Colonic mucosa (tissue), 4 donors: ENCODE measurements at regions not wholly inside any gene's neighbourhood (a gene's known extent, or its start where the extent isn't known, plus 50 kb on each side); places are given as distances from the start of the nearest gene placed in this dataset.
A peak's percentile ranks its signal among the peaks of the same experiment; 100 is the strongest.

Experiments used
- DNase-seq: peaks from one replicate; pipeline ENCODE4 v3.0.0-alpha.2; 2020
- H3K27ac ChIP-seq: fragments of 200-600 bp; one replicate; pipeline ENCODE4 v1.8.0; 2021
- H3K27me3 ChIP-seq: fragments of 200-600 bp; one replicate; pipeline ENCODE4 v1.8.0; 2021
- H3K36me3 ChIP-seq: fragments of 200-600 bp; one replicate; pipeline ENCODE4 v1.8.0; 2021
- H3K4me1 ChIP-seq: fragments of 200-600 bp; one replicate; pipeline ENCODE4 v1.8.0; 2021; ENCODE audit warnings: mild to moderate bottlenecking
- H3K4me3 ChIP-seq: fragments of 200-600 bp; one replicate; pipeline ENCODE4 v1.8.0; 2021
- H3K9ac ChIP-seq, 2 donors: one replicate each; pipeline ENCODE4 v1.7.0; 2013; ENCODE audit warnings: control low read depth in 2 of 2, low read depth in 2 of 2, low read length in 2 of 2
- H3K9me3 ChIP-seq: fragments of 200-600 bp; one replicate; pipeline ENCODE4 v1.8.0; 2021
- CTCF ChIP-seq: fragments of 200-600 bp; IDR thresholded peaks from one replicate; pipeline ENCODE4 v1.8.0; 2022; ENCODE audit warnings: antibody characterized with exemption, mild to moderate bottlenecking
- intact Hi-C: fragments of 100-400 bp; cut with DNase I; formaldehyde crosslinking; loops from one replicate; pipeline ENCODE4 v1.14.1; 2022
- donor health status: healthy.
- donor health status: DM: no; HTN: no; CAD: no.
- donor health status: DM: no; HTN: no; CAD: no.

- H3K4me3 ChIP-seq = no peak overlapping the region
- H3K36me3 ChIP-seq = no peaks in the 10 kb centered on the region
- TF ChIP-seq CTCF = no peak
- no peaks in the 10 kb centered on the region for H3K9me3 ChIP-seq
- no peak for DNase-seq
- H3K4me1 ChIP-seq = no peaks in the 10 kb centered on the region
- no peak overlapping the region for H3K9ac ChIP-seq
- intact Hi-C loops = no loop called here
- no peak overlapping the region for H3K27ac ChIP-seq
- no peaks in the 10 kb centered on the region for H3K27me3 ChIP-seq
Observed at GRCh38 chr12:115726691-115727090, 550.8 kb downstream of the MED13L start.

GRCh38 chr12:115722181-115722580 is 555.3 kb downstream of the MED13L start:
- Histone ChIP-seq H3K27me3 (no peaks in the 10 kb centered on the region), H3K9me3 (no peaks in the 10 kb centered on the region), H3K9ac (no peak overlapping the region), H3K36me3 (no peaks in the 10 kb centered on the region), H3K4me3 (no peak overlapping the region), H3K4me1 (no peaks in the 10 kb centered on the region), H3K27ac (no peak overlapping the region)
- TF ChIP-seq CTCF = no peak
- intact Hi-C loops = no loop called here
- peak; percentile 40 for DNase-seq

- no peak overlapping the region for H3K4me3 ChIP-seq
- no peak overlapping the region for H3K27ac ChIP-seq
- intact Hi-C loops = no loop called here
- no peaks in the 10 kb centered on the region for H3K9me3 ChIP-seq
- H3K4me1 ChIP-seq = no peaks in the 10 kb centered on the region
- no peak overlapping the region for H3K9ac ChIP-seq
- no peaks in the 10 kb centered on the region for H3K27me3 ChIP-seq
- no peak for DNase-seq
- TF ChIP-seq CTCF = no peak
- no peaks in the 10 kb centered on the region for H3K36me3 ChIP-seq
Observed at GRCh38 chr12:115716551-115716950, 560.9 kb downstream of the MED13L start.

GRCh38 chr12:115712676-115713075 is 564.8 kb downstream of the MED13L start:
- peak; percentile 28 for DNase-seq
- H3K27me3 ChIP-seq = no peaks in the 10 kb centered on the region
- intact Hi-C loops = no loop called here
- H3K4me3 ChIP-seq = no peak overlapping the region
- H3K36me3 ChIP-seq = no peaks in the 10 kb centered on the region
- no peaks in the 10 kb centered on the region for H3K9me3 ChIP-seq
- no peak overlapping the region for H3K9ac ChIP-seq
- no peak overlapping the region for H3K27ac ChIP-seq
- no peak for TF ChIP-seq CTCF
- H3K4me1 ChIP-seq = no peaks in the 10 kb centered on the region

GRCh38 chr12:115710104-115710564 is 567.4 kb downstream of the MED13L start:
- no peak for TF ChIP-seq CTCF
- Histone ChIP-seq H3K27me3 (no peaks in the 10 kb centered on the region), H3K4me3 (no peak overlapping the region), H3K9me3 (no peaks in the 10 kb centered on the region), H3K27ac (peak overlapping the region; percentile 16), H3K4me1 (no peaks in the 10 kb centered on the region), H3K9ac (no peak overlapping the region), H3K36me3 (no peaks in the 10 kb centered on the region)
- peak; percentile 37 for DNase-seq
- intact Hi-C loops = no loop called here

- no peaks in the 10 kb centered on the region for H3K9me3 ChIP-seq
- no peaks in the 10 kb centered on the region for H3K27me3 ChIP-seq
- H3K4me1 ChIP-seq = no peaks in the 10 kb centered on the region
- no peak for DNase-seq
- no peak for TF ChIP-seq CTCF
- H3K27ac ChIP-seq = peak overlapping the region; percentile 16
- intact Hi-C loops = no loop called here
- H3K36me3 ChIP-seq = no peaks in the 10 kb centered on the region
- H3K9ac ChIP-seq = no peak overlapping the region
- no peak overlapping the region for H3K4me3 ChIP-seq
Observed at GRCh38 chr12:115709540-115710011, 567.9 kb downstream of the MED13L start.
